GM18909 (cell line): ENCODE measurements at regions not wholly inside any gene's neighbourhood (a gene's known extent, or its start where the extent isn't known, plus 50 kb on each side); places are given as distances from the start of the nearest gene placed in this dataset.

Source experiments
- ATAC-seq: cut with Tn5 transposase; IDR thresholded peaks from one replicate; pipeline ENCODE4 v1.9.1; 2021; ENCODE audit warnings: mild to moderate bottlenecking; ENCODE audit not compliant: unreplicated experiment, poor library complexity

DNA sequence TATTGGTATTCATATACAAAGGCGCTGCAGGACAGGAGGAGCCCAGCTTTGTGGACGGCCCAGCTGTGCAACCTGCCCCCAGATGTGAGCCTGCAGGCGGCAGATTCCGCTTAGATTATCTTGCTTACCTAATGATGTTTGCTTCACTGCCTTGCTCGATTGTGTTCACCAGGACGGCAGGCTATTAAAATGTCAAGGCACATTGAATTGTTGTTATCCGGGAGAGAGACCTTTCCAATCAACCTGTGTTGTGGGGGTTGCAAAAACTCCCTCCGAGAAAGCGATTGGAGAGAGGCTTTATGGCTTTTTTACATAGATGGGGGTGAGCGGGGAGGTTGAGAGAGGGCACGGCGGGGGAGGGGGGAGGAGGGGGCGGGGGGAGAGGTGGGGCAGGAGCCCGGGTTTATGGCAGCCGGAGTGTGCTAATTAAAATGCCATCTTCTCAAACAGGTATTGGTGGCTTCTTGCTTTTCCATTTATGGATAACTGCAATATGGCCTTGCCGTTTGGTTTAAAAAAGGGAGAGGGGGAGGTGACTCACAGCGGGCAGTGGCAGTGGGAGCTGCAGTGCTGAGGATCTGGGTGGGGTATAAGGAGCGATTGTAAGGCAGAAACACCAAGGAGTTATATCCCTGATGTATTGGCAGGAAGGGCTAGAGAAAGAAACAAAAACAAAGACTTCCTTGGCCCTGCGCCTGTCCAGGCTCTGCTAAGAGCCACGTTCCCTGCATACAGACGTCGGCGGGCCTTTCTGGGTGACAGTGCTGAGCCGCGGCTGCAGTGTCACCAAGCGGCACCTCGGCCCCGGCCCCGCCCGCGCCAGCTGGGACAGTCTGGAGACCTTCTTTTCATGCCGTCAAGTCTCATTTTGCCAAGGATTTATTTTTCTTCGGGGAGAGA, 97.2 kb downstream of the INSIG2 start:
- peak; percentile 81 for ATAC-seq

DNA sequence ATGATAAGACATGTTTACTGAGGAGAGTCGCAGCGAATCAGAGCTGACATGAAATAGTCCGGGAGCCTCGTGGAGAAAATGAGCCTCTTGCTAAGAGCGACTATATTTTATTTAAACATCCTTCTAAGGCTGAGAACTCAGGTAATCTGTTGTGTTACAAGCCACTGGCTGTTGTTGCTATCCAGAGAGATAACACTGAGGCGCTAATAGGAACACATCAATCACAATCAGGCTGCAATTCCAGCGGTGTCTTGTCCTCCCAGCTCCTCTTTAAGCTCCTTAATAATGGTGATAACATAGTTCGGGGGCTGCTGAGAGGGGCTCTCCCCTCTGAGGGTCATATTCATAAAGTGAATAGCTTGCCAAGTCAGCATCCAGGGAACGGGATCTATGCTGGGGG, 95.1 kb downstream of the INSIG2 start:
- ATAC-seq, result no peak

GRCh38 chr2:118179445-118179844, 91.2 kb downstream of the INSIG2 start:
- no peak for ATAC-seq

- no peak for ATAC-seq
Observed at GRCh38 chr2:118177884-118178283, 89.6 kb downstream of the INSIG2 start.

GRCh38 chr2:118177318-118177717, 89.0 kb downstream of the INSIG2 start:
- no peak for ATAC-seq

GRCh38 chr2:118176601-118177000, 88.3 kb downstream of the INSIG2 start:
- ATAC-seq, result no peak

DNA sequence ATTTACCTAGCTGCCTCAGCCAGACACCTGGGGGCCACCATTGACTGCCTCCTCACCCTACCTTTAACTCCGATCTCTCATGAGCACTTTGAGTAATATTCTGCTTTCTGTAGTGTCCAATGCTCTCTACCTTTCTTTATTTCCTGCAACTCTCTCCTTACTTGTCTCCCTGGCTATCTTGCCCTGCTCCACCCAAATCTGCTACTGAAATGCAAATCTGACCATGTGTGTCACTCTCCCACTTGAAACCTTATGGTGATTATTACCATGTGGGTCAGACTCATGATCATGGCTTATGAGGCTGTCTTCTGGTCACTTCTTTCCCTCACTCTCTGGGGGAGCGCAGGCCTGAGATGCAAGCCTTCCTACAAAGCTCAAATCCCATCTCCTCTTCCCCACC, 83.3 kb downstream of the INSIG2 start:
- ATAC-seq, result no peak

GRCh38 chr2:118169359-118170005, 81.2 kb downstream of the INSIG2 start:
- peak; percentile 74 for ATAC-seq

DNA sequence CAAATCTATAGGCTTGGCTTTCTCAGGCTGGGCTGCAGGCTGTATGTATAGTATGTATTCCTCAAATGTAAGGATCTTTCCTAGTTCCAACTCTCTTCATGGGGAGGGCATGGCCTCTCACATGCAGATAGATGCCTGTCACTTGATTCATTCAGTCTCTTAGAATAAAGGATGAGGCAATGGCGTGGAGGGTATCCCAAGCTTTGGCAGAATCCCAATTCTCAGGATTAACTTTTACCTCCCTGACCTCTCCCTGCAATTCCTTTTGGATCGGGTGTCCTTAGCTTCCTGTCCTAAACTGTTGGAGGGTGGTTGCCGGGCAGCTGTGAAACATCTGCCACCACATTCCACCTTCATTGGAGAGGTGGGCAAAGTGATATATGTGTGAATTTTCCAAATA, 80.3 kb downstream of the INSIG2 start:
- ATAC-seq, result no peak

DNA sequence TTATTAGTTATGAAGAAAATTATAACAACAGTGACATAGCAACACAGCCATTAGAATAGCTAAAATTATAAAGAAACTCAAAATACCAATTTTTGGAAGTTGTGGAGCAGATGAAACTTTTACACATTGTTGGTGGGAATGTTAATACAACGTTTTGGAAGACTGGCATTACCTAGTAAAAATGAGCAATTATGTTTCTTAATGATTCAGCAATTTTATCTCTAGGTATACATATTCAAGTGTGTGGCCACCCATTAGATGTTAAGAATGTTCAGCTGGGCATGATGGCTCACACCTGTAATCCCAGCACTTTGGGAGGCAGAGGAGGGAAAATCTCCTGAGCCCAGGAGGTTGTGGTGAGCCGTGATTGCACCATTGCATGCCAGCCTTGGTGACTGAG, 78.8 kb downstream of the INSIG2 start:
- no peak for ATAC-seq

- no peak for ATAC-seq
Observed at GRCh38 chr2:118166242-118166641, 78.0 kb downstream of the INSIG2 start.

GRCh38 chr2:118165595-118165994, 77.3 kb downstream of the INSIG2 start:
- no peak for ATAC-seq
